ENCODE measurements at regions not wholly inside any gene's neighbourhood (a gene's known extent, or its start where the extent isn't known, plus 50 kb on each side); places are given as distances from the start of the nearest gene placed in this dataset.

GRCh38 chr20:12512755-12513154, 496.0 kb upstream of the SPTLC3 start:
- TF ChIP-seq CTCF (IDR thresholded peaks at IDR 0.05) = no peak
- Histone ChIP-seq H3K4me3 (no peak overlapping the region), H3K27ac (no peak overlapping the region), H3K9me3 (no peaks in the 10 kb centered on the region), H3K36me3 (no peaks in the 10 kb centered on the region), H3K27me3 (no peaks in the 10 kb centered on the region), H3K4me1 (no peaks in the 10 kb centered on the region)
- no peak for DNase-seq (ENCODE audit: low spot score in 2 of 2)
- intact Hi-C loops (cut with DNase I) = no loop called here

GRCh38 chr20:12528104-12528503, 480.7 kb upstream of the SPTLC3 start:
- Histone ChIP-seq H3K9me3 (no peaks in the 10 kb centered on the region), H3K36me3 (no peaks in the 10 kb centered on the region), H3K27me3 (no peaks in the 10 kb centered on the region), H3K4me3 (no peak overlapping the region), H3K27ac (no peak overlapping the region), H3K4me1 (no peaks in the 10 kb centered on the region)
- TF ChIP-seq CTCF (IDR thresholded peaks at IDR 0.05) = no peak
- DNase-seq (ENCODE audit: low spot score in 2 of 2) = no peak
- intact Hi-C loops (cut with DNase I) = no loop called here

DNA sequence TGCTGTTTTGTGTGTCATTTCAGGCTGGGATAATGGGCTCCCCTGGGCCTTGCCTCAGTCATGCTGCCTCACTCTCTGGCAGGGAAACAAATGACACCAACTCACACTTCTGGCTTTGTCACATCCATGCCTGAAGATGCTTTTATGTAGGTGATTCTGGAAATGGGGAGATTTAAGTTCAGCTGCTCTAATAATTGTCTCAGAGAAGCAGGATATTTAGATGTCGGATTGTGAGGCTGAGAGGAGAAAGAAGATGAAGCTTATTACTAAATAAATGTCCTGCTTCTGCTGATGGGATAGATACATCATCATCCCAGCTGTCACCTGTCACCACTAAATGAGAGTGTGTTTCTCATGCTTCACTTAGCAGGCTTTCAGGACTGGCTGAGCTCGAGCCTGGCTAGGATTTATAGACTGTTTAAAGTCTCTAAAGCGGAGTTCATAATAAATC, 480.2 kb upstream of the SPTLC3 start:
- Histone ChIP-seq H3K4me1 (no peaks in the 10 kb centered on the region), H3K27me3 (no peaks in the 10 kb centered on the region), H3K27ac (no peak overlapping the region), H3K4me3 (no peak overlapping the region), H3K36me3 (no peaks in the 10 kb centered on the region), H3K9me3 (no peaks in the 10 kb centered on the region)
- DNase-seq (ENCODE audit: low spot score in 2 of 2) = no peak
- intact Hi-C loops (cut with DNase I) = no loop called here
- TF ChIP-seq CTCF (IDR thresholded peaks at IDR 0.05) = no peak

- intact Hi-C loops (cut with DNase I) = no loop called here
- DNase-seq (ENCODE audit: low spot score in 2 of 2) = no peak
- Histone ChIP-seq H3K27me3 (no peaks in the 10 kb centered on the region), H3K27ac (no peak overlapping the region), H3K36me3 (no peaks in the 10 kb centered on the region), H3K4me3 (no peak overlapping the region), H3K9me3 (no peaks in the 10 kb centered on the region), H3K4me1 (no peaks in the 10 kb centered on the region)
- no peak for TF ChIP-seq CTCF (IDR thresholded peaks at IDR 0.05)
These were observed 477.1 kb upstream of the SPTLC3 start for GRCh38 chr20:12531626-12532025.

GRCh38 chr20:12535316-12535715, 473.5 kb upstream of the SPTLC3 start:
- TF ChIP-seq CTCF (IDR thresholded peaks at IDR 0.05) = no peak
- no peaks in the 10 kb centered on the region for H3K36me3 ChIP-seq
- H3K27me3 ChIP-seq = no peaks in the 10 kb centered on the region
- no peaks in the 10 kb centered on the region for H3K4me1 ChIP-seq
- no peak overlapping the region for H3K27ac ChIP-seq
- intact Hi-C loops (cut with DNase I) = no loop called here
- no peaks in the 10 kb centered on the region for H3K9me3 ChIP-seq
- DNase-seq (ENCODE audit: low spot score in 2 of 2) = no peak
- no peak overlapping the region for H3K4me3 ChIP-seq

GRCh38 chr20:12535770-12536169, 473.0 kb upstream of the SPTLC3 start:
- TF ChIP-seq CTCF (IDR thresholded peaks at IDR 0.05) = no peak
- intact Hi-C loops (cut with DNase I) = no loop called here
- no peak overlapping the region for H3K4me3 ChIP-seq
- H3K27me3 ChIP-seq = no peaks in the 10 kb centered on the region
- no peaks in the 10 kb centered on the region for H3K9me3 ChIP-seq
- no peaks in the 10 kb centered on the region for H3K36me3 ChIP-seq
- H3K27ac ChIP-seq = no peak overlapping the region
- DNase-seq (ENCODE audit: low spot score in 2 of 2) = no peak
- H3K4me1 ChIP-seq = no peaks in the 10 kb centered on the region
